Fibroblast of mammary gland (primary cell): ENCODE measurements at regions not wholly inside any gene's neighbourhood (a gene's known extent, or its start where the extent isn't known, plus 50 kb on each side); places are given as distances from the start of the nearest gene placed in this dataset.

Experiments
- DNase-seq: peaks from one replicate; pipeline ENCODE4 v3.0.0-alpha.2; 2010; ENCODE audit warnings: low read depth
- H3K4me3 ChIP-seq: 2 replicates; pipeline ENCODE4 v1.5.1; 2011; ENCODE audit warnings: low read depth, mild to moderate bottlenecking, low read length, moderate library complexity; ENCODE audit not compliant: control insufficient read depth
- TF ChIP-seq, protein P1 (sequence below): conservative IDR thresholded peaks from 2 replicates; pipeline ENCODE4 v1.5.1; 2011; ENCODE audit warnings: low read depth, low read length, inconsistent platforms; ENCODE audit not compliant: control insufficient read depth, insufficient read depth

DNA sequence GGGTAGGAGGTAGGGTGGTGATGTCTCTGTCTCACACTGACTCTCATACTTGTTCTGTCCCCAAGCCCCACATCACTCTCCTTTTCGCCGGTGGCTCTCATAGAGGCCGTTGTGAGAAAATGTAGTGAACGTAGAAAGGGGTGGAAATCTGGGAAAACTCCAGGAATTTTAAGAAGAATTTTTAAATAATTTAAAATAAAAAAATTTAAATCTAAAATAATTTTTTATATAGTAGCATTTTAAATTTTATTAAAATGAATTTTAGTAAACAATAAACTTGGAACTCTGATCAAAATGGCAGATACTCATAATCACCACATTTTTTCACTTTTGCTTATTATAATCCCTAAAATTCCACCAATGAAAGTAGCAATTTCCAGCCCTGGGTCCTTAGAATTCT, 473.6 kb upstream of the ZFHX3 start:
- no peak overlapping the region for H3K4me3 ChIP-seq
- no peak for DNase-seq
- TF ChIP-seq, protein P1, sequence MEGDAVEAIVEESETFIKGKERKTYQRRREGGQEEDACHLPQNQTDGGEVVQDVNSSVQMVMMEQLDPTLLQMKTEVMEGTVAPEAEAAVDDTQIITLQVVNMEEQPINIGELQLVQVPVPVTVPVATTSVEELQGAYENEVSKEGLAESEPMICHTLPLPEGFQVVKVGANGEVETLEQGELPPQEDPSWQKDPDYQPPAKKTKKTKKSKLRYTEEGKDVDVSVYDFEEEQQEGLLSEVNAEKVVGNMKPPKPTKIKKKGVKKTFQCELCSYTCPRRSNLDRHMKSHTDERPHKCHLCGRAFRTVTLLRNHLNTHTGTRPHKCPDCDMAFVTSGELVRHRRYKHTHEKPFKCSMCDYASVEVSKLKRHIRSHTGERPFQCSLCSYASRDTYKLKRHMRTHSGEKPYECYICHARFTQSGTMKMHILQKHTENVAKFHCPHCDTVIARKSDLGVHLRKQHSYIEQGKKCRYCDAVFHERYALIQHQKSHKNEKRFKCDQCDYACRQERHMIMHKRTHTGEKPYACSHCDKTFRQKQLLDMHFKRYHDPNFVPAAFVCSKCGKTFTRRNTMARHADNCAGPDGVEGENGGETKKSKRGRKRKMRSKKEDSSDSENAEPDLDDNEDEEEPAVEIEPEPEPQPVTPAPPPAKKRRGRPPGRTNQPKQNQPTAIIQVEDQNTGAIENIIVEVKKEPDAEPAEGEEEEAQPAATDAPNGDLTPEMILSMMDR = no peak

DNA sequence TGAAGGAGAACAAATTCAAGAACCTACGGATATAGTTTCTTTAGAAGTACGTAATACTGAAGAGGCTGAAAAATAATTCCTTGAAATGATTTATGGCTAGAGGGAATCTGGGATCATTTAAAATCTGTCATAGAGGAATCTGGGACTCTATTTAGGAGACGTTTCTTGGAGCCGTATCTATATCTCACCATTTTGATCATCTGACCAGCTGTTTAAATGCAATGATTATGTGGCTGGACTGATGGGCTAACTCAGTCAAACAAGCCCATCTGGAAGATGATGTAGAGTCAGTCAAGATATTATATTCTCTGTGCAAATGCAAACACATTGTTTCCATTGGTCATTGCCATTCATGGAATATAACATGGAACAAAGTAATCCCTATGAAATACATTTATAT, 467.7 kb upstream of the ZFHX3 start:
- TF ChIP-seq, protein P1 = no peak
- H3K4me3 ChIP-seq = no peak overlapping the region
- DNase-seq = no peak

DNA sequence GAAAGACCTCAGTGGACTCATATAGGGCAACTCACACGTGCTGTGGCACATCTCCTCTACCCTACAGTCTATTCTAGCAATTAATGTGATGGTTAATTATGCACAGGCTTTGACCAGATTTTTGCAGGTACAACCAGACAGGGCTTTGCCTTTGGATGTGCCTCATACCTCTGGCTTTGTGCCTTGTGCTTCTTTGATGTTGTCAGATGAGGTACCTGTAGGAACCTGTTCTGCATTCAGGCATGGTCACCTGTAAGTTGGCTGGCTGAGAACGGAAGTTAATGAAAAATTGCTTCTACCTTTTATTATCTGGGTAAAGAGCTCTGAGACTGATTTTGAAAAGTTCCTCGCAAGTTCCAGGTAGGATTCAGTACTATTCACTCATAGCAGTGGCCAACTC, 462.9 kb upstream of the ZFHX3 start:
- TF ChIP-seq, protein P1 = no peak
- no peak overlapping the region for H3K4me3 ChIP-seq
- DNase-seq = no peak

DNA sequence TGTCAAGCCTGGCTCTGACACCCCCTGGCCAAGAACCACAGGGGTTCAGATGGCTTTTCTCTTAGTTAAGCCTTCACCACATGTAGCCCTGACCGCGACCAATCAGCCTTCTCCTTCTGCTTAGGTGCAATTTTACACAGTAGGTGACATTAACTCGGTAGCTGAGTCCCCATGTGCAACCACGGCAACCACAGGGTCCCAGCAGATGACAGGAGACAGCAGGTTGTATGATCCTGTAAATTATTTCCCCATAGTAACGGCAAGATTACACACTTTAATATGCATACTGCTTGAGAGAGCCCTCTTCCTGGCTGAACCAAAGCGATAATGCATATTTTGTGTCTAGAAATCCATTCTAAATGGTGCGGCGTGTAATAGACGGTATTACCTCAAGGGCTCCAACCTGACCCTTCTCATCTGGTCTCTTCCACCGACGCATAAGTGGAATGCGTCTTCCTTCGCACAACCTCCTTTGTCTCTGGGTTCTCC, 458.7 kb upstream of the ZFHX3 start:
- no peak overlapping the region for H3K4me3 ChIP-seq
- TF ChIP-seq, protein P1 = no peak
- DNase-seq = no peak

DNA sequence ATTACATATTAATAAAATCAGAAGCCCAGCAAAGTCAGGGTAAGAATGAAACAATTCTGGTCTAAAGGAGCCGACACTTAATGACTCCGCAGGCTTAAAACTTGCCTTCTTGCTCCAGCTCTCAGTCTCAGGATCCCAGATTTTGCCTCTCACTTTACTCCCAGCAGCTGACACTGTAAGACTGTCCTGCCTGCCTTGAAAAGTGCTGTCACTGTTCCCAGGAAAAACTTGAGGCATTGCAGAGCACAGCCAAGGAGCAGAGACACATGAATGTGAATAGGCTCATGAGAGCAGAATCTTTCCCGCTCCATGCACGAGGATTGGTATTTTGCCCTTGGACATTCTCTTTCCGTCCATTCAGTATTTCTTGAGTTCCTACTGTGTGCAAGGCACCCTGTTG, 457.6 kb upstream of the ZFHX3 start:
- DNase-seq = no peak
- TF ChIP-seq, protein P1 = no peak
- H3K4me3 ChIP-seq = no peak overlapping the region

DNA sequence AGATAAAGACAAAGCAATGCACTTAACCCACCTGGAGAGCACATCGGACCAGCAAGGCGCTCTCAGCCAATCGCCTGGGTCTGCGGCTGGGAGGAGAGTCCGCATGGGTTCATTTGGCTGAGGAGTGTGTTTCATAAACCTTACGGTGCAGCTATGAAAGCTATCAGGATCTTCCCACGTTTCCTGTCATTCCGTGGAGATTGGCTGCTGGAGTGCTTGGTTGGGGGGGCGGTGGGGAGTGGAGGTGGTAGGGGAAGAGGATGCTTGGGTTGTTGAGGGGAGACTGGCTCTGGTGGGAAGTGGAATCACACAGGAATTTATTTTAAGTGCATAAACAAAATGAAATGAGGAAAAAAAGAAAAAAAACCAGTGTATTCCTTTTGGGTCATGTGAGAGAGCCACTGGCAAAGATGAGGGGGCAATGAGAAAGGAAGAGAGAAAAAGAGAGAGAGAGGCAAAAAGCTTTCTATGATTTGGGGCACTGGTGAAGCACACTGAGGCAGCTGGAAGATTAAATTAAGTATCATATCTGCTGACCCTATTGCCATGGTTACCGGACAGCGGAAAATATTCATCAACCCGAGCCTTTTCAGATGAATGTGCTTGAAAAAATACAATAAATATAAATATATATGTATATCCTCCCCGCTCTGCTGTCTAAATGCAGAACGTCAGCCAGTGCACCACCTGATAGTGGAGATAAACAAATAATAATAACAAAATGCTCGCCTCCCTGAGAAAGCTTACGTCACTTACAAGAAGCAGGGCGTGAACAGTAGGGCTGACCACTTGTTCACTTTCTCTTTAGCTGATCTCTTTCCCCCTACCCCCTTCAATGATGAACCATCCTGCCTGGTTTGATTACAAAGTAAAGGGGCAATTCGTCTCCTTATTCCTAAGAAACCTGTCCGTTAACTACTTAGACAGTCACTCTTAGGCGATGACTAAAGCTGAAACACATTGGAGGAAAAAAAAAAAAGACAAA, 457.0 kb upstream of the ZFHX3 start:
- TF ChIP-seq, protein P1 = no peak
- DNase-seq = no peak
- H3K4me3 ChIP-seq = no peak overlapping the region
